ENCODE measurements at regions not wholly inside any gene's neighbourhood (a gene's known extent, or its start where the extent isn't known, plus 50 kb on each side); places are given as distances from the start of the nearest gene placed in this dataset.
A peak's percentile ranks its signal among the peaks of the same experiment; 100 is the strongest.
"Not testable (repeated sequence)": the region's sequence is repeated elsewhere in the genome, so short reads cannot be mapped to it uniquely, and the experiment has no call there.

- not testable (repeated sequence) for DNase-seq
Observed at GRCh38 chr4:10388146-10388545, 69.1 kb downstream of the ZNF518B start.

- DNase-seq: no peak
Observed at GRCh38 chr4:10385994-10386394, 71.2 kb downstream of the ZNF518B start.

DNA sequence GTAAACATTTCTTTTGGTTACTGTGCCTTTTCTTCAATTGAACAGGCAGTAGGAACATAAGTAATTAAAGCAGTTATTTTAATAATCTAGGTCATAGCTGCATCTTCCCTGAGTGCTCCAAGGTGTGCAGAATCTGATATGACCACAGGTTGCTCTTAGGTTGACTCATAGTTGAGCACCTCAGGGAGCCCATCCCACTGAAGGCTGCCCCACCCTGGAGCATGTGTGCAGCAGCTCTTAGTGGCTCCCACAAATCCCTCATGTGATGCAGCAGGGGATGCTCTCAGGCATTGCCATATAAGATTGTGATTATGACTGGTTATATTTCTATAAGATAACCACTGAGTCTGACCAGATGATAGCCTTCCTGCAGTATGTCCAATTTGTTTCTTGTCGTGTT lies 72.3 kb downstream of the ZNF518B start:
- DNase-seq: no peak

DNA sequence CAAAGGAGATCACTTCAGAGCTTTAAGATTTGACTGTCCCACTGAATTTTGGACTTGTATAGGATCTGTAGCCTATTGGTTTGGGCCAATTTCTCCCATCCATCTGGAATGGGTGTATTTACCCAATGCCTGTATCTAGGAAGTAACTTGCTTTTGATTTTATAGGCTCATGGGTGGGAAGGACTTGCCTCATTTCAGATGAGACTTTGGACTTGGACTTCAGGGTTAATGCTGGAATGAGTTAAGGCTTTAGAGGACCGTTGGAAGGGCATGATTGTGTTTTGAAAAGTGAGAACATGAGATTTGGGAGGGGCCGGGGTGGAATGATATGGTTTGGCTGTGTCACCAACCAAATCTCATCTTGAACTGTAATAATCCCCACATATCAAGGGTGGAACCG lies 73.8 kb downstream of the ZNF518B start:
- no peak for DNase-seq

GRCh38 chr4:10382171-10382570 lies 75.1 kb downstream of the ZNF518B start:
- DNase-seq: not testable (repeated sequence)

- no peak for DNase-seq
Observed at GRCh38 chr4:10381146-10381545, 76.1 kb downstream of the ZNF518B start.

DNA sequence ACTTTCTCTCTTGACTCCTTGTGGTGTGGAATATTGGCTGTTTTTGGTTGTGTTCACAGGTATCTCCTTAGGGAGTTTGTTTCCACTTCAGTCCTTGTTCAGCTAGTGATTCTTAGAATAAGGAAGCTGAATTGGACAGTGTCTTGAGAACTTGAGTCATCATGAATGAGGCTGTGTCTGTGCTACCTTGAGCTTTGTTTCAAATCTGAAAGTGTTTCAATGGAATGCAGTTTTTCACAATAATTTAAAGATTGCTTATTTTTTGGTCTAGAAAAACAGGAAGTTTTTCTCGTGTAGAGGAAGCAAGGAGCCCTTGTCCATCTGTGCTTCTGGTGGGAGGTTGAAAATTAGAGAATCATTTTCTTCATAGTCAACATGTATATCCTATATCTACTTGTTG lies 76.5 kb downstream of the ZNF518B start:
- DNase-seq: no peak

- DNase-seq: no peak
Observed at GRCh38 chr4:10371869-10372471, 85.3 kb downstream of the ZNF518B start.

GRCh38 chr4:10371121-10371520 lies 86.1 kb downstream of the ZNF518B start:
- DNase-seq: no peak

GRCh38 chr4:10369517-10369916 lies 87.7 kb downstream of the ZNF518B start:
- DNase-seq: no peak

GRCh38 chr4:10366628-10367027 lies 90.6 kb downstream of the ZNF518B start:
- DNase-seq: no peak

- DNase-seq: no peak
Observed at GRCh38 chr4:10364194-10364593, 93.0 kb downstream of the ZNF518B start.

DNA sequence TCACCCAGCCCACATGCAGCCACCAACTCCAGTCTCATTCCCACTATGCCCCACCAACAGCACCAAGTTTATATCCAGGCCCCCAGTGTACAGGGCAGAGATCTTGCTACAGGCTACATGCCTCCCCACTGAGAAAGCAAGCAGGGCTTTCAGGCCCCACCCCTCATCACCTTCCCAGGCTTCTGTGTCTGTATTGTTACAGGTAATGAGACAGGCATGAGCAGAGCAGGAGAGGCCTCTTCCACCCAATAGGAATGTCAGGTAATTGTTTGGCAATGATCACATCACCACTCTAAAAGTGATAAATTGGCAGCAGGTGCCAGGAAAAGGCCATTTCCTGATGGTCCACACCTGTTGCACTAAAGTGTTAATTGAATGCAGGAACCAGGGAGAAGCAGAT lies 102.5 kb downstream of the ZNF518B start:
- peak; percentile 15 for DNase-seq

DNA sequence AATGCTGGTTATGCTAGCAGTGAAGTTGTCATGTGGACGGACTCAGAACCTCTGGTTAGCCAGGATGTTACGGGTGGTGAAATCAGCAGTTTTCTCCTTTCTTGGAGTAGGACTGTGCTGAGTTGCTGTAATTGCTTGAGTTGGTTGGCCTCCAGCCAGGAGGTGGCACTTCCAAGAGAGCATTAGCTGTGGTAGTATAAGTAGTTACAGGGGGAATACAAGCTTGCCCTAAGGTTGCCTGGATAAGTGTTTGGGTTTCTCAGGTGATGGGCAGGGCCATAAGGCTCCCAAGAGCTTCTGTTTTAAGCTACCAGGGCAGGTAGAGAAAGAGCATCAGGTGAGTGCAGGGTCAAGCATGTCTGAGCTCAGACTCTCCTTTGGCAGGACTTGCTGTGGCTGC lies 103.0 kb downstream of the ZNF518B start:
- DNase-seq: peak; percentile 64

- no peak for DNase-seq
Observed at GRCh38 chr4:10353110-10353509, 104.1 kb downstream of the ZNF518B start.

- DNase-seq: no peak
Observed at GRCh38 chr4:10348241-10348640, 109.0 kb downstream of the ZNF518B start.

DNA sequence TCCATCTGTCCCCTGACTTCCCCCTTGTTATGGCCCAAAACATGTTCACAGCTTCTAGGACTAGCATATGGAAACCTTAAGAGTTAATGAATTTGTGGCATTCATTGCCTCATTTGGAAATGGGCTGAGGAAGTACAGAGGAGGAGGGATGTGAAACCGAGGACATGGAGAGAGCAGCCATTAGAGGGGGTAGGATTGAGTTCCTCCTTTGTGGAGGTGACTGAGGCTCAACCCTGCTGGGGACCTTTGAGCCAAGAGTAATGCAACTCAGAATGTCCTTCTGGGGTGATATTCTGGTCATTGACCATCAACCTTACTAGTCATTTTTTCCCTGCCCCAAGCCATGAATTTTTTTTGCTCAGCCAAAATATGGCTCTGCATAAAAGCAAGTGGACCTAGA lies 109.4 kb downstream of the ZNF518B start:
- no peak for DNase-seq

DNA sequence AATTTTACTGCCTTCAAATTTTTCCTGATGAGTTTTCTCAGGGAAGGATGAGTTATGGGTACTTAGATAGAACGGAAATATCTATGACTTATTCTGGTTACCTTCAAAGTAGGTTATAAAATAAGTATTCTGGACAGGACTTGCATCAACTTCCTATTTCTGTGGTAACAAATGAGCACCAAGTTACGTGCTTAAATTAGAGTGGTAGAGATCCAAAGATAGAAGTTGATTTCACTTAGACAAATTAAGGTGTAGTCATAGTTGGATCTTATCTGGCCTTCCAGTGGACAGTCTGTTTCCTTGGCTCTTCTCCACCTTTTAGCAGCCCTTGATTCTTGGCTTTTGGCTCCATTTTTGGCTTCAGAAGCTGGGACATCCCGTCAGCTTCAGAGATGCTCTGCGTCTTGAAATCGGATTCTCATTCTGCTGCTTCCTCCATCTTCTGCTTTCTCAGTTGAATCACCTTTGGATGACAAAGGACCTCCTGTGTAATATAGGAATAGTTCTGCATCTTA lies 109.9 kb downstream of the ZNF518B start:
- no peak for DNase-seq

DNA sequence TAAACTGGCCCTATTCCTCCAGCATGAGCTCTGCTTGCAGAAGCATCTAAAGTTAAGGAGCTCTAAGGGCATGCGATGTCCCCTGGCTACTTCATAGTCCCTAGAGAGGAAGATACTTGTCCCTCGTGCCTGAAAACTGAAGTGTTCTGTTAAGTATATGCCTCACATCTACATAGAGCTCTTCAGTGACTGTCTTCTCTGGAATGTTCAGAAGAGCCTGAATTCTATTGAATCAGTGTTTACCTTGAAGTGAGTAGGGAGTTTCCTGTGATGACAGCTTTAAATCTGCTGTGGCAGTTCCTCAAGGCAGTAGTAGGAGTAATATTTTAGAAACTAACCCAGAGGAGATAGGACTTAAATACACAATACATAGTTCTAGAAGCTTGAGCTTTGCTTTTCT lies 111.2 kb downstream of the ZNF518B start:
- DNase-seq: no peak

DNA sequence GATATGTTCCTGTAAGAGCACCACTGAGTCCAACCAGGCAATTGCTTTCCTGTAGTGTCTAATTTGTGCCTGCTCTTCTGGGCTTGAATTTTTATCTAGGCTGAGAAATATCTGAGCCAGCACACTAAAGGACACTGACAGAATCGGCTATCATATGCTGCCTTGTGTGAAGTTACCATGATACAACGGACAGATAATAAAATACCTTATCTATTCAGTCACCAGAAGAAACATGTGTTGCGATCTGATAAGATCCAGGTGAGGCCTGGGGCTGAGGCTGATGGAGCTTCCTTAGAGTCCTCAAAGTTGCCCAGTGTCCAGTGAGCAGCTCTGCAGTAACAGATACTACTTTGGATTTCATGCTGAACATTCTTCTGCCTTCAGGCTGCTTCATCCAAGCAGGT lies 111.8 kb downstream of the ZNF518B start:
- DNase-seq: no peak

DNA sequence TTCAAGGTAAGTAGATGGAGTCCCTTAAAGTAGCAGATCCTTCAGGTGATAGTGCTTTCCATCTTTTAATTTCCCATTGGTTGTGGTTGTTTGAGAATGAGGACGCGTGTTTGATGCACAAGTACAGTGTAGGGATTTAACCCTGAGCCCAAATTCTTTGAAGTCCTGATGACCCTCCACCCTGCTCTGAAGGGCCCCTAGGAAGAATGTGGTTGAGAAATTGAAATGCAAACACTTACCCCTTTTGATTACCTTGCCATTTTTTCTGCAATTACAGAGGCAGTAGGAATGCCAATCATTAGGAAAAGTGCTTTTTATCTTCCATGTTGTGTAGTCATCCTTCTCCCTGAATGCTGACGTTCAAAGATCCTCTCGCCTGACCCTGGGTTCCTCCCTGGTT lies 112.4 kb downstream of the ZNF518B start:
- no peak for DNase-seq

DNA sequence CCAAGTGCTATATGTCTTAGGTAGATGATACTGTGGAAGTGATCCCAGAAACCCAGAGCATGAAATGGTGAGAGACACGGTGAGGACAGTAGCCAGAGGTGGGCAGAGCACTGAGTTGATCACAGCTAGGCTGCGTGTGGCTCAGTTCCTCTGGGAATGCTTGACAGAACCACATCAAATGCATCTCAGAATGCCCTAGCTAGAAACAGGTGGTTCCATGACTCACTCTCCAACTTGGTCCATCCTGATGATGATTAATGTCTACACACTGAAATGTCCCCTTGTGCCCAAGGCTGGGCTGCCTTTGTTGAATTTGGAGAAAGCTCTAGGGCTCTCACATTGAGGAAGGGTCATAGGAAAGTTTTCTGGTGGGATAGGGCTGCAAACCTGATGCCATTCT lies 113.6 kb downstream of the ZNF518B start:
- no peak for DNase-seq

- DNase-seq: no peak
Observed at GRCh38 chr4:10342866-10343265, 114.4 kb downstream of the ZNF518B start.

- DNase-seq: no peak
Observed at GRCh38 chr4:10336471-10336870, 120.8 kb downstream of the ZNF518B start.

DNA sequence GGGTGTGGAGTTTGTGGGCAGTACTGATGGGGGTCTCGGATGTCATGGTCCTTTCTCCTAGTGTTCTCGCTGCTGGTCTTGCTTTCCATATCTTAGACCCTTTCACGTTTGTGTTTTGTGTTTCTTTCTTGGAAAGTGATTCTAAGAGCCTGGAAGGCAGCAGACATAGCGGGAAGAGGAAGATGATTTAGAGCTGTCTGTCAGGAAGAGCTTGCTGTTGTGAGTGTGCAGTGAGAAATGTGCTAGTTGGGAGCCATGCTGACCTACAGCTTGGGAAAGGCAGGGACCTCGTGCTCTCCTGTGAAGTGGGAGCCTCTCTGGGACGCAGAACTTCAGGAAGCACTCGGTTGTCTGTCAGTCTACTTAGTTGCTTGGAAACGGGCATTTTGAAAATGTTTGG lies 122.2 kb downstream of the ZNF518B start:
- DNase-seq: no peak

Measured in DMS79 treated with DMSO at 0.1 percent for 48 hours (cell line).